NB4 (cell line): ENCODE measurements at regions not wholly inside any gene's neighbourhood (a gene's known extent, or its start where the extent isn't known, plus 50 kb on each side); places are given as distances from the start of the nearest gene placed in this dataset.

ENCODE experiments used
- DNase-seq: peaks from one replicate; pipeline ENCODE4 v3.0.0; 2010; ENCODE audit warnings: low read depth
- H3K4me3 ChIP-seq: one replicate; pipeline ENCODE4 v1.5.1; 2011; ENCODE audit warnings: mild to moderate bottlenecking, low read depth, low read length, moderate library complexity
- MYC ChIP-seq: IDR thresholded peaks from 2 replicates; pipeline ENCODE4 v1.6.1; 2011; ENCODE audit warnings: low read depth, low read length
- POLR2A ChIP-seq: IDR thresholded peaks from 2 replicates; pipeline ENCODE4 v1.6.1; 2011; ENCODE audit warnings: mild to moderate bottlenecking; ENCODE audit not compliant: insufficient read length; ENCODE audit errors: extremely low read depth
- TF ChIP-seq, protein P1 (sequence below): IDR thresholded peaks from 2 replicates; pipeline ENCODE4 v1.6.1; 2011; ENCODE audit warnings: low read depth, low read length
- TF ChIP-seq, protein P2 (sequence below): IDR thresholded peaks from one replicate; pipeline ENCODE4 v1.5.1; 2012; ENCODE audit warnings: low read depth, low read length

DNA sequence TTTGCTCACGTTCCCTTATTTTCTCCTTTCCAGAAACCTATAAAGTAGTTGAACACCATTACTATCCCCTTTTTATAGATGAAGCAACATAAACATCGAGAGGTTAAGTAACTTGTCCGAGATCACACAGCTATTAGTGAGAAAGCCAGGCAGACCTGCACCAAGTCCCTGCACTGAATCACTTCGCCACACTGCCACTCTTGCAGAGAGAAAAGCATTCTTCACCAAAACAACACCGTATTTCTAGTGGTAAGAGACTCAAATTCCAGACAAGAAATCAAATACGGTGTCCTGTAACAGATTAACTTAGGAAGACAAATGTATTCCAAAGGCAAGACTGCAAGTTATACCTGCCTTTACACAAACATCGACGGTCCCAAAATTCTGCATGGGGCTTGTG is 82.0 kb upstream of the DMRT1 start:
- DNase-seq = no peak
- TF ChIP-seq, protein P1, sequence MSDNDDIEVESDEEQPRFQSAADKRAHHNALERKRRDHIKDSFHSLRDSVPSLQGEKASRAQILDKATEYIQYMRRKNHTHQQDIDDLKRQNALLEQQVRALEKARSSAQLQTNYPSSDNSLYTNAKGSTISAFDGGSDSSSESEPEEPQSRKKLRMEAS = no peak
- TF ChIP-seq, protein P2, sequence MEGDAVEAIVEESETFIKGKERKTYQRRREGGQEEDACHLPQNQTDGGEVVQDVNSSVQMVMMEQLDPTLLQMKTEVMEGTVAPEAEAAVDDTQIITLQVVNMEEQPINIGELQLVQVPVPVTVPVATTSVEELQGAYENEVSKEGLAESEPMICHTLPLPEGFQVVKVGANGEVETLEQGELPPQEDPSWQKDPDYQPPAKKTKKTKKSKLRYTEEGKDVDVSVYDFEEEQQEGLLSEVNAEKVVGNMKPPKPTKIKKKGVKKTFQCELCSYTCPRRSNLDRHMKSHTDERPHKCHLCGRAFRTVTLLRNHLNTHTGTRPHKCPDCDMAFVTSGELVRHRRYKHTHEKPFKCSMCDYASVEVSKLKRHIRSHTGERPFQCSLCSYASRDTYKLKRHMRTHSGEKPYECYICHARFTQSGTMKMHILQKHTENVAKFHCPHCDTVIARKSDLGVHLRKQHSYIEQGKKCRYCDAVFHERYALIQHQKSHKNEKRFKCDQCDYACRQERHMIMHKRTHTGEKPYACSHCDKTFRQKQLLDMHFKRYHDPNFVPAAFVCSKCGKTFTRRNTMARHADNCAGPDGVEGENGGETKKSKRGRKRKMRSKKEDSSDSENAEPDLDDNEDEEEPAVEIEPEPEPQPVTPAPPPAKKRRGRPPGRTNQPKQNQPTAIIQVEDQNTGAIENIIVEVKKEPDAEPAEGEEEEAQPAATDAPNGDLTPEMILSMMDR = no peak
- no peak for TF ChIP-seq MYC
- TF ChIP-seq POLR2A = no peak
- H3K4me3 ChIP-seq = no peak overlapping the region

DNA sequence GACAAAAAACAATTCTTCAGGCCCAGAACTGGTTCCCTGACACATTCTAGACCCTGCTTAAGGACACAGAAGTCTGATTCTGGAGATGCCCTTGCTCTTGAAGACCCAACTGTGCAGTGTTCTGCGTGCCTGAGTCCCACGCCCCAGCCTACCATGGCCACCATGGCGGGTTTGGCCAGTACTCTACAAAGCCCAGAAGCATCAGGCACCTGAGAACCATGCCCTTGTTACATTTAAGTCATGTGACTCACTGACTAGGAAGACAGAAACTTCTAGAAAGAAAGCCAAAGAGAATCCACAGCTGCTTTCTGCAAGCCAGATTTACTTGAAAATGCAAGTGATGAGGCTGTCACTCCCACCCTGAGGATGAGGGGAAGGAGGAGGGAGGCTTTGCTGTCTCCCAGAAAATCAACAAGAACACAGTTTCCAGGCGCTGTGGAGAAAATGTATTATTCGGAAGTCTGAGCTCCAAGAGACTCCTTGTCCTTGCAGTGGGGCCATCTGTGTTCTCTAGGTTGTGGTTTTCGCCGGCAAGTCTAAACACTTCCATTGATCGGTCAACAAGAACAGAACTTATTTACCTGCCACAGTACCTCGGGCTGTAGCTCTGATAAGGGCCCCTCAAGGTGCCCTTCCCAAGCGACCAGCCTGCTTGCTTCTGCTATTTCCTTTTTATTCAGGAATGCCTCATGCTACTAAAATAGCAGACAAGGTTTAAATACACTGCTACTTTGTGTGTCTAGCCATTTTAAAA is 81.3 kb upstream of the DMRT1 start:
- TF ChIP-seq, protein P2 = no peak
- TF ChIP-seq, protein P1 = no peak
- TF ChIP-seq MYC = no peak
- TF ChIP-seq POLR2A = no peak
- H3K4me3 ChIP-seq = no peak overlapping the region
- DNase-seq = no peak

DNA sequence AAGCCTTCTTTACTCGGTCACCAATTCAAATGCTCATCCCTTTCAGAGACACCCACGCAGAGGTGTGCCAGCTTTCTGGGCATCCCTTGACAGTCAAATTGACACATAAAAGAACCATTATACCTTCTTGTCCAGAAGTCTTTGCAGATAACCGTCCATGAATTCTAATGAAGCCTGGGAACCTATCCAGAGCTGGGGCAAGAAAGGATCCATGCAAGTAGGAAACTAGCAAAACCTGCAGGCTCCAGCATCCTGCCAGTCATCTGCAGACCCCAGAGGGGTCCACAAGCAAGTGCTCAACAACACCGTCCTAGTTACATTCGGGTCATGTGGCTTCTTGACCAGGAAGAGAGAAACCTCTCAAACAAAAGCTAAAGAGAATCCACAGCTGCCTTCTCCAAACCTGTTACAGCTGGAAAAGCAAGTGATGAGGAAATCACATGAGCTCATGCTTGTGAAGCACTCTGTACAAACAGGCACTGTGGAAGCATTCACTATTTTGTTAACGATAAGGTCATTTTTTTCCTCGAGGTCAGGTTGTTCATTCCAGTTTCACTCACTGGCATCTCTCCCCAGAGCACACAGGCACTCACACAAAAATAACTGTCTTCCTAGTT is 80.2 kb upstream of the DMRT1 start:
- no peak for TF ChIP-seq MYC
- DNase-seq = peak; percentile 44
- H3K4me3 ChIP-seq = no peak overlapping the region

DNA sequence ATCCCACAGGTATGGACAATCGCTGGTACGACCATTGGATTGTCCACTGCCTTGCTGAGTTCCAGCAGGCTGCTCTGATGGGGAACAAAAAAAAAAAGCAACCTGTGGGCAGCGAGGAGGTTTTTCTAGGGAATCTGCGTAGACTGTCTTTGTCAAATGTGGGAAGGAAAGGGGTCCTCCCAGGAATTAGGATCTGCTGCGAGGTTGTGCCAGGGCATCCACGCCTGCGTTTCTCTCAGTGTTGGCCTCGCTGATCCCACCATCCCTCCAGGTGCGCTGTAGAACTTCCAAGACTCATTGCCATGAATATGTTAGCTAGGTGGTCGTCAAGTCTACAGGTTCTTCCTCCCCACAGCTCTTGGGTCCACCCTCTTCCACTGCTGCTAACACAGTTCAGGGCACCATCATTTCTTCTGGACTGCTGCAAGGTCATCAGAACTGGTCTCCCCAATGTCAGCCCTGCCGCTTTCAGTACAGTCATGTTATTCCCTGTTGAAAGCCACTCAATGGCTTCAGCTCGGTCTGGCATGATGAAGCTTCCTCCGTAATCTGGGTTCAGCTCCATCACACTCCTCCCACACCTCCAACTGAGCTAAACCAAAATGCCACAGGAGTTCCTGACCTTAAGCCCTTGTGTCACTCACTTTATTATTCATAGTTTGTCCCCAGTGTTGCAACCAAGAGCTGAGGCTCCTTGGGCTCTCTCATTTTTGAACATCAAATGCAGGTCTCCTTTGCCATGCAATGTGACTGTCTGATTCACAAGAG is 79.5 kb upstream of the DMRT1 start:
- peak; percentile 87 for DNase-seq
- H3K4me3 ChIP-seq = no peak overlapping the region
- TF ChIP-seq POLR2A (no peak), MYC (no peak)
- TF ChIP-seq, protein P2 = no peak
- TF ChIP-seq, protein P1 = no peak

DNA sequence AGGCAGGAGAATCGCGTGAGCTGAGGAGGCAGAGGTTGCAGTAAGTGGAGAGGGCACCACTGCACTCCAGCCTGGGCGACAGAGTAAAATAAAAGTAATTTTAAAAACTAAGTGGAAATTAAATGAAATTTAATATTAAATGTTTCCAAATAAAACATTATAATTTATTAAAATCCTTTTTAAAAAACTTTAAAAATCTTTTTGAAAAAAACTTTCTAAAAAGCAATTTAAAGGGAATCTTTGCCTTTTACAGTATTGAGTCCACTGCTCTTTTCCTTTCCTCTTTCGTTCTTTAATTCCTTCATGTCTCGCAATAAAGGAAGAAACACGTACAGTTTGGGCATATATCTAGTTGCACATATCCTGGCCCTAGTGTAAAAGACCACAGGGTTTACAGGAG is 77.8 kb upstream of the DMRT1 start:
- DNase-seq = no peak
- no peak overlapping the region for H3K4me3 ChIP-seq
- TF ChIP-seq, protein P1 = no peak
- TF ChIP-seq POLR2A (no peak), MYC (no peak)
- TF ChIP-seq, protein P2 = no peak

DNA sequence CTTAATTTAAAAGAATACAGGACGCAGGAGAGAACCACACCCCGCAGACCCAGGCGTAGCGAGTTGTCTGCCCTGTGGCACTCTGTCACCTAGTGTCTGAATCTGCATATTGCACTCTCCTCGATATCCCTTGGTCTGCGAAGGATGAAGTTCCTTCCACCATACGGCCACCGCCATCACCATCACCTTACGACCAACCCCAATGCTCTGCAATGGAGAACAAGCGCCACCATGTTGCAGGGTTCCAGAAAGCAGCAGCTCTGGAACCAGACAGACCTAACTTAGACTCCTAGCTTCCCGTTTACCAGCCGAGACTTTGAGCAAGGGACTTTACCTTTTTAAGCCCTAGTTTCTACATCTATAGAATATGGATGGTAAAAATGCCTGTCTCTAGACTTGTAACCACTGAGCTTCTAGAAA is 77.4 kb upstream of the DMRT1 start:
- TF ChIP-seq POLR2A (no peak), MYC (peak; percentile 92)
- TF ChIP-seq, protein P1 = peak; percentile 86
- TF ChIP-seq, protein P2 = peak; percentile 100
- DNase-seq = peak; percentile 100
- H3K4me3 ChIP-seq = no peak overlapping the region
